ENCODE measurements at regions not wholly inside any gene's neighbourhood (a gene's known extent, or its start where the extent isn't known, plus 50 kb on each side); places are given as distances from the start of the nearest gene placed in this dataset.
"Not testable (repeated sequence)": the region's sequence is repeated elsewhere in the genome, so short reads cannot be mapped to it uniquely, and the experiment has no call there.

GRCh38 chr3:187855131-187855530, 109.9 kb upstream of the BCL6 start:
- DNase-seq: no peak

GRCh38 chr3:187856555-187856954, 111.3 kb upstream of the BCL6 start:
- DNase-seq: no peak

GRCh38 chr3:187858041-187858440, 112.8 kb upstream of the BCL6 start:
- no peak for DNase-seq

- no peak for DNase-seq
Measured at GRCh38 chr3:187858711-187859110, 113.4 kb upstream of the BCL6 start.

- DNase-seq: not testable (repeated sequence)
Measured at GRCh38 chr3:187862701-187863277, 117.5 kb upstream of the BCL6 start.

GRCh38 chr3:187870360-187871203, 125.3 kb upstream of the BCL6 start:
- DNase-seq: no peak

GRCh38 chr3:187871204-187871591, 125.9 kb upstream of the BCL6 start:
- no peak for DNase-seq

GRCh38 chr3:187871848-187872247, 126.6 kb upstream of the BCL6 start:
- DNase-seq: no peak

GRCh38 chr3:187873843-187874242, 128.6 kb upstream of the BCL6 start:
- DNase-seq: no peak

GRCh38 chr3:187875863-187876262, 130.6 kb upstream of the BCL6 start:
- no peak for DNase-seq

GRCh38 chr3:187878772-187879518, 133.7 kb upstream of the BCL6 start:
- DNase-seq: no peak

- DNase-seq: no peak
Measured at GRCh38 chr3:187880441-187880840, 135.2 kb upstream of the BCL6 start.

GRCh38 chr3:187880851-187881250, 135.6 kb upstream of the BCL6 start:
- no peak for DNase-seq

- no peak for DNase-seq
Measured at GRCh38 chr3:187888701-187889100, 143.4 kb upstream of the BCL6 start.

- no peak for DNase-seq
Measured at GRCh38 chr3:187889106-187889505, 143.8 kb upstream of the BCL6 start.

GRCh38 chr3:187889601-187890404, 144.5 kb upstream of the BCL6 start:
- DNase-seq: no peak

GRCh38 chr3:187890405-187890752, 145.1 kb upstream of the BCL6 start:
- DNase-seq: not testable (repeated sequence)

GRCh38 chr3:187896646-187897045, 151.4 kb upstream of the BCL6 start:
- no peak for DNase-seq

GRCh38 chr3:187899246-187899645, 154.0 kb upstream of the BCL6 start:
- DNase-seq: no peak

- no peak for DNase-seq
Measured at GRCh38 chr3:187900993-187901755, 155.9 kb upstream of the BCL6 start.

GRCh38 chr3:187902041-187902471, 156.8 kb upstream of the BCL6 start:
- DNase-seq: no peak

- DNase-seq: no peak
Measured at GRCh38 chr3:187902936-187903335, 157.7 kb upstream of the BCL6 start.

Data from CD4-positive, alpha-beta T cell treated with Interleukin-17A for 4 hours (primary cell).